Glomerular visceral epithelial cell (primary cell): ENCODE measurements at regions not wholly inside any gene's neighbourhood (a gene's known extent, or its start where the extent isn't known, plus 50 kb on each side); places are given as distances from the start of the nearest gene placed in this dataset.
"Not testable (repeated sequence)": the region's sequence is repeated elsewhere in the genome, so short reads cannot be mapped to it uniquely, and the experiment has no call there.

Experiments used
- DNase-seq: peaks from one replicate; pipeline ENCODE4 v3.0.0-alpha.2; 2016; ENCODE audit errors: extremely low spot score

DNA sequence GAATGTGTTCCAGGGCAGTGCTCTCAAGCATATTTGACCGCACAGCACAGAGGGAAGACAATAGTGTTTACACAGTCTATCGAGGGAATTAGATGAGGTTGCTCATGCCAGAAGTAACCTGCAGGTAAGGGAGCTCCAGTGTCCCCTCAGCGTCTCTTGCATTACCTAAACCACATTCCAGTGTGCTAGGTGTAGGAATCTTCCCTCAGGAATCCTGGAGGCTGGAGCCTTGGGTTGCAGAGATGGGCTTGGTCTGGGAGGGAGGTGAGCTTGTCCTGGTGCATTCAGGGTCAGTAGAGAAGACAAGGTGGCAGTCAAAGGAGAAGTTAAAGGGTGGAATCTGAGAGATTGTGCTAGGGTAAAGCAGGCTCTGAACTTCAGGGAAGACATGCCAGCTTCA is 56.3 kb downstream of the SOX14 start:
- DNase-seq = no peak

DNA sequence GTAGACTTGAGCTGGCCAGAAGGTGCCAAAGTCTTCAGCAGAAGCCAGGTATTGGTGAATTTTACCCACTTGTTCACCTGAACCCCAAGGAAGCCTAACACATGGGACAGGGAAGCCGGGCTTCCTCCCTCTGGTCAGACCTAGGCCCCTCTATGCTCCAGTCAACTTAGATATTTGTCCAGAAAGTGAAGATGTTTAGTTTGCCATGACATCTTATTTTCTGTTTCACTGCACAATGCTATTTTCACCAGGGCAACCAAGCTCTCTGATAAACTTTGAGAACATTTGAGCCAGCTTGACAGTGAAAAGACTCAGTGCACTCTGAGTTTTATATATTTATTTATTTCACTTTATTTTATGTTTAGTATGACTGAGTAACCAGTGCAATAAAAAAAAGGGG is 71.0 kb downstream of the SOX14 start:
- no peak for DNase-seq

DNA sequence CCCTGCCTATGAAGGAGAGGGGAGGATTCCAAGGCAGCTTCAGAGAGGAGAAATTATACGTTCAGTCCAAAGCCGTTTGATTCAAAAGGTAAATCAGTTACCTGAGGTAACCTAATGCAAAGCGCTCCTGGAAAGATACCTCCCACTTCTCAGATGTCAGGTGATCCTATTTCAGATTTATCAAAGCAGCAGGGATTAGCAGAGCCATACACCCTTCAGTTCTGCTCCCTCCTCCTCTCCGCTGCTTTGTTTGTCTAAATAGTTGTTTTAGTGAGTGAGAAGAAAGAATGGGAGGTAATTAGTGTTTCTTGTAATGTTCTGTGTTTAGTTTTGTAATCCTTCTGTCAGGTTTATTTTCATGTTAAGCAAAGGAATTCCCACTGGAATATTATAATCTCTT is 81.1 kb downstream of the SOX14 start:
- no peak for DNase-seq

DNA sequence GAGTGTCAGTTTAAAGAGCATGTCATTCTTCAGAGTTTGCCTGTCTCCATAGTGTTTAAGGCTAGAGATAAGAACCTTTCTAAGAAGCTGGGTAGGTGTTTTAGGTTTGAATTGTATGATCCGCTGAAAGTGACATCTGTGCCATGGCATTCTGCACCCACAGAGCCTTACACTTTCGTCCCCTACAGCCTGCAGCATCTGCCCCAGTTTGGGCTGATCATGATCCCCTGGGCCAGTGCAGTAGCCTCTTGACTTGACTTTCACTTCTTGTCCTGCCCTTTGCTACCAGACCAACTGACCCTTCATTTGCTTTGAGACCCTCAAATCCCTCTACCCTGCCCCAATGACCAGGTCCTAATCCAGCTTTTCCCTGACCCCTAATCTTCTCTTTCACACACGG is 81.6 kb downstream of the SOX14 start:
- DNase-seq = no peak

DNA sequence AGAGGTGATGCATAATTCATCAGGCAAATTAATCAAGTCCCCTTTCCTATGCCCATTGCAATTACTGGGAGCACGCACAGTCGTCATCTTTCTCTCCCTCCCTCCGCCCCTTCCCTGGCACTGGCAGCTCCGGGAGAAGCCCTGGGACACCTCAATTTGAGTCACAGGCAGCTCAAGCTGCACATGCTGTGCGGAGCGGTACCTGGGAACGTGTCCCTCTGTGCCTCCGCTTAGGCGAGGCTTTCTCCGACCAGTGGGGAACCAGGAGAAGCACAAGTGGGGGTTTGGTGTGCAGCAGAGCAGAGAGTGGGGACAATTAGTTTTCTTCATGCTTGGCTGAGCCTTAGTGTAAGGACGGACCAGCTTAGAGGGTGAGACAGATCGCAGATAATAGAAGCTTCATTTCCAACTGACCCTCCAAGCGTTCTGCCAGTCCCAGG is 88.3 kb downstream of the SOX14 start:
- DNase-seq = no peak

DNA sequence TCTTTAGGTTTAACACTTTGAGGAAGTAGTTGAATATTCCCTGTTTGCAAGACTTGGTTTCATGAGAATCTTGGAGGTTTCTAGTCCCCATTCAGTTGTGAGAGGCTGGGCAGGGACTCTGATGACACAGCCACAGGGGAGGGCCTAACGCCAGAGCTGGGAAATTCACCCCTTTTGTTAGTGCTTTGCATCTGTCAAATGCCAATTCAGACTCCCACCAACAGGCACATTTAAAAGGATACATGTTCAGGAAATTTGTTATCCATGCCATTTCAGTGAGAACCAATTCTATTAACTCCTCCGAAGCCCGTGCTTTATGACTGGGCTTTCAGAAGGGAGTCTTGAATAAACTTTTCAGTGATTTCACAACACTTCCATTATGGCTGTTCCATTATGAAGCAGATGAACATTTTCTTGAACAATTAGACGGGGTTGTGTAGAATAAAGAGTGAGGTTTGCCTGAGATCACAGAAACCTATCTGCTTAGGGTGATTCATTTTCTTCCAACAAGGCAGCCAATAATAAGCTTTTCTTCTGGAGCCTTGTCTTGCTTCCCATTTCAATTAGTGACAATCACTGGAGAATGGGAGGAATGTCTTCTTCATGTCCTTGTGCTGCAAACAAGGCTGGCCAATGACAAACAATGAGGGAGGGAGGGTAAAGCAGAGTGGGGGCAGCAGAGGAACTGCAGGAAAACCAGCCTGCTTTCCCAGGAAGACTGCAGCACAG is 90.6 kb downstream of the SOX14 start:
- DNase-seq = no peak

DNA sequence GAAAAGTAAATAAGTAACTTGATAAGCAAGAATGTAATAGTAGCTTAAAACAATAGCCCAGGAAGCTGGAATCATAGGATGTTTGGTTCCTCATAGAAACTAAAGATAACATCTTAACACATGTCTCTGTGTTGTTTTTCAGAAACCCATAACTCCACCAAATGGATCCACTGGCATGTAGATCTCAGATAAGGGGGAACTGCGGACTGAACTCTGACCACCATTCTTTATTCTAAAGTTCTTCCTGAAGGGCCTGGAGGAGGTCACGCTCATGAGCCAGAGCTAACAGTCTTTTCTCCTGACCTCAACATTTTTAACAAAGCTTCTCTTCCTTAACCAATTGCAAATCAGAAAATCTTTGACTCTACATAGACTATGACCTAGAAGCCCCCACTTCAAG is 101.9 kb downstream of the SOX14 start:
- no peak for DNase-seq

DNA sequence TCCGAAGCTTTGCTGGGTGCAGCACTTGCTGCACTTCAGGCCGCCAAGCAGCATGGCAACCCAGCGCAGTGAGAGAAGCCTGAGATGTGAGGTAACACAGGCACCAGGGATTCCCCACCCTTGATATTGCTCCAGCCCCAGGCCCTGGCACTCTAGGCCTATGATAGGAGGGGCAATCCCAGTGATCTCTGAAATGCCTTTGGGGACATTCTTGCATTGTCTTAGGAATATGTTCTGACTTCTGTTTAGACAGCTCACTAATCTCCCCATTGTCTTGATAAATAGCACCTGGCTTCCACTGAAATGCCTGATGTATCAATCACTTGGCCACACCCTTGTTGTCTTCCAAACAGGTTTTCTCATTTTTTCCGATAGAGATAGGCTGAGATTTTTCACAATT is 102.8 kb downstream of the SOX14 start:
- DNase-seq = no peak

DNA sequence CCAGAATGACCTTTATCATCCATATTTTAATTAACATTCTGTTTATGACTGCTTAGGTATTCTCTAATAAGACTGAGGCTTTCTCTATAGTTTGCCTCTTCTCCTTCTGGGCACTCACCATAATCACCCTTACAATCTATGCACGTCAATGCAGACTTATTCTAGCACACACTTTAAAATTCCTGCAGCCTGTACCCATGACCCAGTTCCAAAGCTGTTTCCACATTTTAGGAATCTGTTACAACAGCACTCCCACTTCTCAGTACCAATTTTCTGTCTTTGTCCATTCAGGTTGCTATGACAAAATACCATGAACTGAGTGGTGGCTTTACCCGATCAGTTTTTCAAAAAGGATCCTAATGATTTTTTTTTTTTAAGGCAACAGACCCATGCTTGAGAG is 103.5 kb downstream of the SOX14 start:
- no peak for DNase-seq

DNA sequence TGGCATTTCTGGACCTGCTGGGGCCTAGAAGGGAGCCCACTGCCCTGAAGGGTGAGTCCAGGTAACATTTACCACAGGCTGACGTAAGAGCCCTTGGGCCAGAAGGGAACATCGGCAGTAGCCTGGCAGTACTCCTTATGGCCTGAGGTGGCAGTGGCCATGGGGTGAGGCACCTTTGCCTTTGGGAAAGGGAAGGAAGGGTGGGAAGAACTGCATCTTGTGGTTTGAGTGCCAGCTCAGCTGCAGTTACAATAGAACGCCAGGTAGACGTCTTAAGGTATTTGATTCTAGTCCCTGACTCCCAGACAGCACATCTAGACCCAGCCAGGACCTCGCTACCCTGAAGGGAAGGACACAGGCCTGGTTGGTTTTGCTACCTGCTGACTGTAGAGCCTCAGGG is 104.9 kb downstream of the SOX14 start:
- DNase-seq = no peak

DNA sequence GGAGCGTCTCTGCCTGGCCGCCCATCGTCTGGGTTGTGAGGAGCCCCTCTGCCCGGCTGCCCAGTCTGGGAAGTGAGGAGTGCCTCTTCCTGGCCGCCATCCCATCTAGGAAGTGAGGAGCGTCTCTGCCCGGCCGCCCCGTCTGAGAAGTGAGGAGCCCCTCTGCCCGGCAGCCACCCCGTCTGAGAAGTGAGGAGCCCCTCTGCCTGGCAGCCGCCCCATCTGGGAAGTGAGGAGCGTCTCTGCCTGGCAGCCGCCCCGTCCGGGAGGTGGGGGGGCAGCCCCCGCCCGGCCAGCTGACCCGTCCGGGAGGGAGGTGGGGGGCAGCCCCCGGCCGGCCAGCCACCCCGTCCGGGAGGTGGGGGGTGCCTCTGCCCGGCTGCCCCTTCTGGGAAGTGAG is 108.5 kb downstream of the SOX14 start:
- not testable (repeated sequence) for DNase-seq

DNA sequence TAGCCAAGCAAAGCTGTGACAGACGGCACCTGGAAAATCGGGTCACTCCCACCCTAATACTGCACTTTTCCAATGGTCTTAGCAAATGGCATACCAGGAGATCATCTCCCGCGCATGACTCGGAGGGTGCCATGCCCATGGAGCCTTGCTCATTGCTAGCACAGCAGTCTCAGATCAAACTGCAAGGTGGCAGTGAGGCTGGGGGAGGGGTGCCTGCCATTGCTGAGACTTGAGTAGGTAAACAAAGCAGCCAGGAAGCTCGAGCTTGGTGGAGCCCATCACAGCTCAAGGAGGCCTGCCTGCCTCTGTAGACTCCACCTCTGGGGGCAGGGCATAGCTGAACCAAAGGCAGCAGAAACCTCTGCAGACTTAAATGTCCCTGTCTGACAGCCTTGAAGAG is 113.1 kb upstream of the CLDN18 start:
- not testable (repeated sequence) for DNase-seq

DNA sequence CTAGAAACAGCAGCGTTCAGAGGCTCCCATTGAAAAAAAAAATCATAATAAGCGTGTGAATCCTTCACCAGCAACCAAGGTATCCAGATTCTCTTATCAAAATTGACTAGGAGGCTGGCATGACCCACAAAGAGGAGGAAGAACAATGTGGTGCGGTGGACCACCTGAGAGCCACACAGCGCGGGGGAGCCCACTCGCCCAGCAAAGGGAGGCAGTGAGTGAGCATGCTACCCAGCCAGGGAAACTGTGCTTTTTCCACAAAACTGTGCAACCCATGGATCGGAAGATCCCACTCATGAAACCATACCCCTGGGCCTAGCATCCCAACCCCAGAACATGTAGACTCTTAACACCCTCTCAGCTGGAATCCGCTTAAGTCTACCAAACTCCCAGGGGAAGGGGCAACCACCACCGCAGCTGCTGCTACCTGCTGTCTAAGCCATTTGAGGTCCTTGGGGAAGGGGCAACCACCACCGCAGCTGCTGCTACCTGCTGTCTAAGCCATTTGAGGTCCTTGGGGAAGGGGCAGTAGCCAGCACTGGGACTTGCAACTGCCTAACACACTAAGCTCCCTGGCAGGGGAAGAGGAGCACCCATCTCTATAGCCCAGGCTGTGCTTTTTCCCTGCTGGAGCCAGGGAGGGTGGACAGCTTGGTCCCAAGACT is 102.8 kb upstream of the CLDN18 start:
- DNase-seq = no peak

DNA sequence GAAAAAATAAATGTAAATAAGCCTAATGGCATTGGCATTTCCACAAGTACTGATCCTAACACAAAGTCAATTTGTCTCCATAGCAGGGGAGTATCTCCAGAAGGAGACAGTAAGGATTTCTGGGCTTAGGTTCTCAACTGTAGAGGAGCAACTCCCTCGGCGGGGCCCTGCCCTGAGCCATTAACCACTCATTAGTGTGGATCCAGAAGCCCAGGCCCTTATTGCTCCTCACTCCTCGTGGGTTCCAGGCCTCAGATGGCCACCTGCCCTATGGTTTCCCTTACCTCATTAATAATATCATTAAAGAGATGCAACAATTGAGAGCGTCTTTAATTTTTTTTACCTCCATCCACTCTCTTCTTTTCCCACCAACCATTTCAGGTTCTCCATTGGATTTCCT is 85.3 kb upstream of the CLDN18 start:
- no peak for DNase-seq

DNA sequence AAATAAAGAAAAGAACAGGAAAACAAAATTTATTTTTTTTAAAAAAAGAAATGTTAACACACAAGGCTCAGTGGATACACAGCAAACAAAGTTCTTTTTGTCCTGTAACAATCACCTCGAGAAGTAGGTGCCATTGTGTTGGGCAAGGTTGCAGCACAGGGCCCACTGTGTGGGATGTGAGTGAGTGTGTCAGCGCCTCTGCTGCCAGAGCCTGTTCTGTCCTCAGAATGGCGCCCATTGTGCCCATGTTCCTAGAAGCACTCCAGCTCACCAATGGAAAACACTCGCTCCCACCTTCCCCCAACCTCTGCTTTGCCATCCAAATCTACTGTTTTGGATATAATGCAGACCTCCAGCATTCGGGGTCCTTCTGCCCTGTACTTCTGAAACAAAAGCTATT is 84.9 kb upstream of the CLDN18 start:
- DNase-seq = no peak

DNA sequence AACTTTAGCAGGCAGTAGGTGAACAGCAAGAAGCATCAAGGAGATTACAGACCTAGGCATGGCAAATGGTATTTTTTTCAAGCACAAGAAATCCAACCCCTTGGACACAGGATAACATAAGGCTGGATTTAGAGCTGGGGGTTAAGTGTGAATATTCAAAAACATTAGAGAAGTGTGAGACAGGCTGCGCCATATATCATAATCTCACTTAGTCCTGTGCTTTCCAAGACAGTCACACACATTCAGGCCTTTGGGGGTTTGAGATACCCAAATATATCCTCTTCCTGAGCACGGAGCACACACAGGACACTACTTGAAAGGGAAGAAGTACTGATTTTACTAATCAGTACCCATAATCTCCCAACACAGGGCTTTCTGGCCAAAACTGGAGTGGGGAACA is 83.0 kb upstream of the CLDN18 start:
- no peak for DNase-seq

DNA sequence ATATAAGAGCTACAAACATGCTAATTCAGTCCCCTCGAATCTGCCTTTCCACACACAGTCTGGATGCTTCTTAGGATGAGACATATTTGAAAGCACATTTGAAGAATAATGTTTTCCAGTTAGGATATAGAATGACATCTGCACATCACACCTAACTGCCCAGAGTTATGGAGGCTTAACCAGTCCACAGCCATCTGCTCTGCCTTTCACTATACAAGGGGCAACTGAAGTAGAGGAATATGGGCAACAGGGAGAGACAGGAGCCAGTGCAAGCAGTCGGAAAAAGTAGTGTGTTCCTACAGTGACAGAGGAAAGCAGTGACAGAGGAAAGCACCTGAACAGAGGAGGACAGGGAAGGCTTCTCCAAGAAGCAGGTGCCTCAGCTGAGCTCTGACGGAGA is 79.0 kb upstream of the CLDN18 start:
- DNase-seq = no peak

DNA sequence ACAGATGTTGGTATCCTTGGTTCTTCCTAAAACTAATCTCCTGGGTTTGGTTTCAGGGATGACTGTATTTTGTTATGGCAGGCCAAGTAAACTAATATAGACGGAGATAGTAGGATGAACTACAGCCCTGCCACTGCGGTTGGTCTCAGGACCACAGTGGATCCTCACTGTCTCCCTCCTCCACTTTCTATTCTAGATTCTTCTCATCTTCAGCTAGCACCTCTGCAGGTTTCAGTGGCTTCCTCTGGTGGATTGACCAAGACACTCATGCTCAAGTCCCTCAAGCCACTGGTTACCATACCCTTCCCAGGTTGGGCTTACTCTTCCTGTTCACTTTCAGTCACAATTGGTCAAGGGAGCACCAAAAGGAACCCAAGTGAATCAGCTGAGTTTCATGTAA is 71.1 kb upstream of the CLDN18 start:
- DNase-seq = no peak

DNA sequence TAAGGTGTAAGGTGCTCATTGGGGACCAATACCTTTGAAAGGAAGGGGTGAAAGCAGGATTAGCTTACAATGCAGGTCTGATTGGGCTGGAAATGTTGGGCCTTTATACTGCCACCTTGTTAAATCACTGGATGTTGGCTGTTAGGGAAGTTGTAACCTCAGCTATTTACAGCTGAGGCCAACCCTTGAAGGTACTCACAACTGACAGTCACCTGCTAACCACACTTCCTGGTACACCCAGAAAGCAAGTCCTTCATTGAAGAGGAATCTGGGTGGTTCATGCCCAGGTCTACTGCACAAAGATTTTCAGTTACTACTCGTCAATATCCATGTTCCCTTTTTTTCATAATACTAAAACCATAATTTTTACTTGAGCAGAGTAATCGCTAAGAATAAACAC is 65.4 kb upstream of the CLDN18 start:
- DNase-seq = no peak

DNA sequence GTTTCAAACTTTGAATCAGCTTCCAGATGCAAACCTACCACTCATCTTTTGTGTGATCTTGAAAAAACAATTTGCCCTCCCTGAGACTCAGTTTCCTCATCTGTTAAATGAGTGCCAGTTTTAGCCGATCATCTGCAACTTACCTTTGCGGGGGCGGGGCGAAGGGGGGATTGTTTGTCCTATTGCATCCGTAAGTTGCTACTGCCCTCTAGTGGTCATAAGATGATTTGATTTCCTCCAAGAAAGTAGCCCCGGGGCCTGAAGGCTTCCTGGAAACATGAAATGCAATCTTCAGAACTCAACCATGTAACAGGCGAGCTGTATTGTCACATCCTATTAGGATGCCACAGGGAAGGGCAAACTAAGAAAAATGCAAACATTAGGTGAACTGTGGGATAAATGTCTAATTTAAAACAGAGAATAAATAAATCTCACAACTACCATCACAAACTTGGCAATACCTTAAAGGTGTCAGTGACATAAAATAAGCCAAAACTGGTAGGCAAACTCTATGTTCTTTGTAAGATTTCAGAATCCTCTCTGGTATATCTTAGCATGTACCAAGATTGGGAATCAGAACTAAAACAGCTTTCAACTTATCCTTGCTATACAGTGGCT is 63.5 kb upstream of the CLDN18 start:
- peak; percentile 60 for DNase-seq

DNA sequence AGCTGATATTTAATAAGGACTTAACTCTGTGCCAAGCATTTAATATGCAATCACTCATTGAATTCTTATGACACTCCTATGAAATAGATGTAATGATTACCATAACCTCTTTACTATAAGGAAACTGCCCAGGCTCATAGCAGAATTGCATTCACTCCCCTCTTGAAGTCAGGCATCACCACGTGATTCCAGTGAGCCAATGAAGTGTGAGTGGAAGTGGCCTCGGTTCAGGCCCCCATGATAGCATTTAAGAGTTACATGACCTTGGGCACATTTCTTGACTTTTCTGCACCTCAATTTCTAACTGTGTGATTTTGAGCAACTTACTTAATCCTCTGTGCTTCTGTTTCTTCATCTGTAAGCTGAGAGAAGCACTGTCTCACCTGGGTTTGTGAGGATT is 62.8 kb upstream of the CLDN18 start:
- no peak for DNase-seq

DNA sequence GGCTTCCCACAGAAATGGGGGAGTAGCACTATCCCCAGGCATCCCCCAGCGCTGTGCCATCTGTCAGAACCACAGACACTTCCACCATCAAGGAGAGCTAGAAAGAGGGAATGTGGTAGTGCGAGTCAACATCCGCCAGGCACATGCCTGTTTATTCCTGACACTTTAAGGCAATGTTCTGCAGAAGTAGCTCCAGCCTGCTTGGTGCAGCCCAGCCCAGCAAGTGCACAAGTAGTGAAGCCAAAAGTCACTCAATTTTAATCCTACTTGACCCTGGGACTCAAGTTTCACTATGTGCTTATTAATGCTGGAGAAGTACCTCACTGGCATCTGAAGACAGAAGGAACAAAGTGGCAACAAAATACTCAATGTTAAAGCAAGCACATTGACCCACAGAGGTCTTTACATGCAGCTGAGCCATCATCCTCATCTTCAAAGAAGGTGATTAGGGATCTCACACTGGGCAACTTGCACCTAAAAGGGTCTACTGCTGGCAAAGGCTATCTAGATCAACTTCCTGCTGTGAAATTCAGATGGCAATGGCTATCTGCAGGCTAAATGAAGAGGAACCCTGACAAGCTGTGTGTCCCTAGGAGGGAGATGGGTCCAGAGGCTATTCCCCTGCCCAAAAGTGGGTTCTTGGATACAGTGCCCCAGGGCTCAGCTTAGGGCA is 61.4 kb upstream of the CLDN18 start:
- DNase-seq = no peak

DNA sequence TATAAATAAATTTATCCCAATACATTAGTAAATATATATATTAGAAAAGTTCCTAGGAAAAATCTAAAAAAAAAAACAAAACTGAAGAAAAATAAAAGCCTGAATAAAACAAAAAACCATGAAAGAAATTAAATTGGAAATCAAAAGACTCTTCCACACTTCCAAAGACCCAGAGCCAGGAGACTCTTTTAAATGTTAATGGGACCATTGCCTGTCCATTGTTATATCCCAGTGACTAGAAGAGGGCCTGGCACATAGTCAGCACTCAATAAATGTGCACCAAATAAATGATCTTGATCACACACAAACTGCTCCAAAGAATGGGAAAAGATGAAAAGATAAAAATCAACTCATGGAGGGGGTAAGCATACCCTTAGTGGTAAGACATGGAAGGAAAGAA is 51.3 kb upstream of the CLDN18 start:
- no peak for DNase-seq
